ENCODE measurements at regions not wholly inside any gene's neighbourhood (a gene's known extent, or its start where the extent isn't known, plus 50 kb on each side); places are given as distances from the start of the nearest gene placed in this dataset.

DNA sequence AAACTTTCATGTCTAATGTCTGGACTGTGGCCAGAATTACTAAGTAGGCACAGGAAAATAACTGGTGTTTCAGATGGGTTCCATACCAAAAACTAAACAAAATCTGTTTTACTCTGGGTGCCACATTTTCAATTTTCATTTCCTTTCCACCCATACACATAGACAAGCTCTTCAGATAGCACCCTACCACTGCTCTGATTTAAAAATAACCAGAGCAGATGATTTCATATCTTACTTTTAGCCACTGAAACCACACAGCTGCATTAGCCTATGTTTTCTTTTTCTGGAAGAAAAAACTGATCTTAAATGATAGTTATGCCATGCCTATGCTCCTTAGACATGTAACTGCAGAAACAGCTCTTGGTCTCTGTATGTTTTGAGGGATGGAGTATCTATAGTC lies 647.6 kb downstream of the CPS1 start:
- Mint-ChIP-seq H3K36me3 (no peaks in the 10 kb centered on the region), H3K4me3 (no peak overlapping the region), H3K9me3 (peaks cover 6 to 16% of the 10 kb centered on the region in 2 donors), H3K4me1 (no peaks in the 10 kb centered on the region), H3K27ac (no peak overlapping the region), H3K27me3 (ENCODE audit: low read depth in 2 of 2) (no peaks in the 10 kb centered on the region)
- Histone ChIP-seq H3K4me1 (ENCODE audit: control insufficient read depth, insufficient read depth, low read length) (no peaks in the 10 kb centered on the region), H3K4me3 (ENCODE audit: low read length) (no peak overlapping the region), H3K9me3 (ENCODE audit: control insufficient read depth, insufficient read depth, low read length) (no peaks in the 10 kb centered on the region), H3K27ac (ENCODE audit: low read length) (no peak overlapping the region), H3K27me3 (ENCODE audit: control insufficient read depth, insufficient read depth, low read length) (no peaks in the 10 kb centered on the region), H3K36me3 (ENCODE audit: control insufficient read depth, insufficient read depth, low read length) (no peaks in the 10 kb centered on the region)
- ATAC-seq (no peak), DNase-seq (no peak)
- intact Hi-C loops (cut with micrococcal nuclease): no loop called here
- TF ChIP-seq, protein P1, sequence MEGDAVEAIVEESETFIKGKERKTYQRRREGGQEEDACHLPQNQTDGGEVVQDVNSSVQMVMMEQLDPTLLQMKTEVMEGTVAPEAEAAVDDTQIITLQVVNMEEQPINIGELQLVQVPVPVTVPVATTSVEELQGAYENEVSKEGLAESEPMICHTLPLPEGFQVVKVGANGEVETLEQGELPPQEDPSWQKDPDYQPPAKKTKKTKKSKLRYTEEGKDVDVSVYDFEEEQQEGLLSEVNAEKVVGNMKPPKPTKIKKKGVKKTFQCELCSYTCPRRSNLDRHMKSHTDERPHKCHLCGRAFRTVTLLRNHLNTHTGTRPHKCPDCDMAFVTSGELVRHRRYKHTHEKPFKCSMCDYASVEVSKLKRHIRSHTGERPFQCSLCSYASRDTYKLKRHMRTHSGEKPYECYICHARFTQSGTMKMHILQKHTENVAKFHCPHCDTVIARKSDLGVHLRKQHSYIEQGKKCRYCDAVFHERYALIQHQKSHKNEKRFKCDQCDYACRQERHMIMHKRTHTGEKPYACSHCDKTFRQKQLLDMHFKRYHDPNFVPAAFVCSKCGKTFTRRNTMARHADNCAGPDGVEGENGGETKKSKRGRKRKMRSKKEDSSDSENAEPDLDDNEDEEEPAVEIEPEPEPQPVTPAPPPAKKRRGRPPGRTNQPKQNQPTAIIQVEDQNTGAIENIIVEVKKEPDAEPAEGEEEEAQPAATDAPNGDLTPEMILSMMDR (IDR thresholded peaks at IDR 0.05): no peak

DNA sequence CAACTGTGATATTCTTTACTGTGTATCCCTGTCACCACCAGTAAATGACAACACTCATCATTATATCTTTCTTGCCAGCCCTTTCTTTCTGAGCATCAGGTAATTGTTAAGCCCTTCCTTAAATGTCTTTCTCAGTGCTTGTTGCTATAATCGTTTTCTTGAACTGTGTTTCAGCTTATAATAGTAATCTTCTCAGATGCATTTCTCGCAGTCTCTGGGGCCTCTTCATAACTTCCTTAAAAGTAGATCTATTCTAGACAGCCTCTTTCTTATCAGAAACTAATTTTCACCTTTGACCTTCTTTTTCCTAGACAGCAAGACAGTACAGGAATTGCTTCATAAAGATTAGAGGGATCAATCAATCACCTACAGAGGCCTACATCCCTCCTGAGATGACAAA lies 648.1 kb downstream of the CPS1 start:
- intact Hi-C loops (cut with micrococcal nuclease): no loop called here
- H3K36me3 ChIP-seq (ENCODE audit: control insufficient read depth, insufficient read depth, low read length): no peaks in the 10 kb centered on the region
- H3K4me3 ChIP-seq (ENCODE audit: low read length): no peak overlapping the region
- H3K27ac ChIP-seq (ENCODE audit: low read length): no peak overlapping the region
- TF ChIP-seq, protein P1 (IDR thresholded peaks at IDR 0.05): no peak
- DNase-seq (no peak), ATAC-seq (no peak)
- no peaks in the 10 kb centered on the region for H3K36me3 Mint-ChIP-seq
- H3K9me3 ChIP-seq (ENCODE audit: control insufficient read depth, insufficient read depth, low read length): no peaks in the 10 kb centered on the region
- H3K4me3 Mint-ChIP-seq: no peak overlapping the region
- H3K4me1 Mint-ChIP-seq: no peaks in the 10 kb centered on the region
- no peaks in the 10 kb centered on the region for H3K27me3 ChIP-seq (ENCODE audit: control insufficient read depth, insufficient read depth, low read length)
- H3K27ac Mint-ChIP-seq: no peak overlapping the region
- no peaks in the 10 kb centered on the region for H3K4me1 ChIP-seq (ENCODE audit: control insufficient read depth, insufficient read depth, low read length)
- no peaks in the 10 kb centered on the region for H3K27me3 Mint-ChIP-seq (ENCODE audit: low read depth in 2 of 2)
- H3K9me3 Mint-ChIP-seq: peaks cover 6 to 16% of the 10 kb centered on the region in 2 donors
- WGBS (ENCODE audit: insufficient coverage): 55% methylated on average over 2 of the region's 2 CpGs

DNA sequence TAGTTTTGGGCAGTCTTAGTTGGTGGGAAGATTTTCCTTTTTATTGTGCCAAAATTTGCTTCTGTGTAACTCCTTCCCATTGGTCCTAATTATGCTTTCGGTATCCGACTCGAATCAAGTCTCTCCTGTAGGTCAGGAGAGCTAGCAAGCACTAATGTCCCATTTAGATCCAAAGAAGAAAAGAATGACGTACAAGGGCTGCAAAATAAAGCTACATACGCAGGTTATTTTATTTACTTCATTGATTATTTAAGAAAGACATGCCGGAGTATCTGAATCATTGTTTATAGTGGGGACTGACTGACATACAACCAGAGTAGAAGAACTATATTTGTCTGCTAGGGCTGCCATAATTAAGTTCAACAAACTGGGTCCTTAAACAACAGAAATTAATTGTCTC lies 648.5 kb downstream of the CPS1 start:
- Mint-ChIP-seq H3K36me3 (no peaks in the 10 kb centered on the region), H3K4me1 (no peaks in the 10 kb centered on the region), H3K27ac (no peak overlapping the region), H3K4me3 (no peak overlapping the region), H3K9me3 (peaks cover 6 to 16% of the 10 kb centered on the region in 2 donors), H3K27me3 (ENCODE audit: low read depth in 2 of 2) (no peaks in the 10 kb centered on the region)
- ATAC-seq: no peak
- TF ChIP-seq, protein P1 (IDR thresholded peaks at IDR 0.05): no peak
- Histone ChIP-seq H3K4me3 (ENCODE audit: low read length) (no peak overlapping the region), H3K9me3 (ENCODE audit: control insufficient read depth, insufficient read depth, low read length) (no peaks in the 10 kb centered on the region), H3K27ac (ENCODE audit: low read length) (no peak overlapping the region), H3K36me3 (ENCODE audit: control insufficient read depth, insufficient read depth, low read length) (no peaks in the 10 kb centered on the region), H3K27me3 (ENCODE audit: control insufficient read depth, insufficient read depth, low read length) (no peaks in the 10 kb centered on the region), H3K4me1 (ENCODE audit: control insufficient read depth, insufficient read depth, low read length) (no peaks in the 10 kb centered on the region)
- 85% methylated on average over 6 of the region's 6 CpGs for WGBS (ENCODE audit: insufficient coverage)
- no peak for DNase-seq
- intact Hi-C loops (cut with micrococcal nuclease): no loop called here

DNA sequence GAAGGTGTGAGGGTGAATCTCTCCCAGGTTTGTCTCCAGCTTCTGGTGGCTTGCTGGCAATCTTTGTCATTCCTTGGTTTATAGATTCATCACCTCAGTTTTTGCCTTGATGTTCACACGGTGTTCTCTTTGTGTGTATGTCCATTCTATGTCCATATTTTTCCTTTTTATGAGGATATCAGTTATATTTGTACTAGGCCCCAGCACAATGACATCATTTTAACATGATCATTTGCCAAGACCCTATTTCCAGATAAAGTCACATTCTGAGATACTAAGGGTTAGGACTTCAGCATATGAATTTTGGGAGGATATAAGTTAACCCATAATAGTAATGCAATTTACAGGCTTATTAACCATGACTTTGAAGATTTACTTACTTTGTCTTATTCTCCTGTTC lies 649.0 kb downstream of the CPS1 start:
- Mint-ChIP-seq H3K9me3 (peaks cover 6 to 14% of the 10 kb centered on the region in 2 donors), H3K4me3 (no peak overlapping the region), H3K27me3 (ENCODE audit: low read depth in 2 of 2) (no peaks in the 10 kb centered on the region), H3K36me3 (no peaks in the 10 kb centered on the region), H3K4me1 (no peaks in the 10 kb centered on the region), H3K27ac (no peak overlapping the region)
- intact Hi-C loops (cut with micrococcal nuclease): no loop called here
- Histone ChIP-seq H3K4me1 (ENCODE audit: control insufficient read depth, insufficient read depth, low read length) (no peaks in the 10 kb centered on the region), H3K36me3 (ENCODE audit: control insufficient read depth, insufficient read depth, low read length) (no peaks in the 10 kb centered on the region), H3K27me3 (ENCODE audit: control insufficient read depth, insufficient read depth, low read length) (no peaks in the 10 kb centered on the region), H3K9me3 (ENCODE audit: control insufficient read depth, insufficient read depth, low read length) (no peaks in the 10 kb centered on the region), H3K4me3 (ENCODE audit: low read length) (no peak overlapping the region), H3K27ac (ENCODE audit: low read length) (no peak overlapping the region)
- TF ChIP-seq, protein P1 (IDR thresholded peaks at IDR 0.05): no peak
- DNase-seq (no peak), ATAC-seq (no peak)
- 67% methylated on average over 1 of the region's 1 CpG for WGBS (ENCODE audit: insufficient coverage)
